AG04449 (cell line): ENCODE measurements at regions not wholly inside any gene's neighbourhood (a gene's known extent, or its start where the extent isn't known, plus 50 kb on each side); places are given as distances from the start of the nearest gene placed in this dataset.

Experiments used
- CTCF ChIA-PET: fragments of 350-600 bp; formaldehyde crosslinking; extraction: SDS; loops from one replicate; lab custom pipeline; 2021; ENCODE audit warnings: antibody characterized with exemption; lab: Yijun Ruan, JAX
- POLR2A ChIA-PET: fragments of 400-600, 350-600 bp; formaldehyde crosslinking; extraction: SDS; loops from one replicate; lab custom pipeline; 2020; ENCODE audit warnings: antibody characterized with exemption, inconsistent platforms; lab: Yijun Ruan, JAX
- DNase-seq: peaks from one replicate; pipeline ENCODE4 v3.0.0-alpha.2; 2010; ENCODE audit warnings: low read depth, low spot score
- H3K4me3 ChIP-seq: 2 replicates; pipeline ENCODE4 v1.5.1; 2011; ENCODE audit warnings: low read depth, mild to moderate bottlenecking, control low read depth, low read length
- TF ChIP-seq, protein P1 (sequence below): IDR thresholded peaks from one replicate; pipeline ENCODE4 v1.5.1; 2011; ENCODE audit warnings: mild to moderate bottlenecking, moderate library complexity, low read length, control low read depth, inconsistent platforms; ENCODE audit not compliant: insufficient read depth; ENCODE audit errors: missing control alignments

- no peak overlapping the region for H3K4me3 ChIP-seq
- TF ChIP-seq, protein P1, sequence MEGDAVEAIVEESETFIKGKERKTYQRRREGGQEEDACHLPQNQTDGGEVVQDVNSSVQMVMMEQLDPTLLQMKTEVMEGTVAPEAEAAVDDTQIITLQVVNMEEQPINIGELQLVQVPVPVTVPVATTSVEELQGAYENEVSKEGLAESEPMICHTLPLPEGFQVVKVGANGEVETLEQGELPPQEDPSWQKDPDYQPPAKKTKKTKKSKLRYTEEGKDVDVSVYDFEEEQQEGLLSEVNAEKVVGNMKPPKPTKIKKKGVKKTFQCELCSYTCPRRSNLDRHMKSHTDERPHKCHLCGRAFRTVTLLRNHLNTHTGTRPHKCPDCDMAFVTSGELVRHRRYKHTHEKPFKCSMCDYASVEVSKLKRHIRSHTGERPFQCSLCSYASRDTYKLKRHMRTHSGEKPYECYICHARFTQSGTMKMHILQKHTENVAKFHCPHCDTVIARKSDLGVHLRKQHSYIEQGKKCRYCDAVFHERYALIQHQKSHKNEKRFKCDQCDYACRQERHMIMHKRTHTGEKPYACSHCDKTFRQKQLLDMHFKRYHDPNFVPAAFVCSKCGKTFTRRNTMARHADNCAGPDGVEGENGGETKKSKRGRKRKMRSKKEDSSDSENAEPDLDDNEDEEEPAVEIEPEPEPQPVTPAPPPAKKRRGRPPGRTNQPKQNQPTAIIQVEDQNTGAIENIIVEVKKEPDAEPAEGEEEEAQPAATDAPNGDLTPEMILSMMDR, result no peak
- no peak for DNase-seq
- POLR2A ChIA-PET, result no interaction called here
- CTCF ChIA-PET, result no interaction called here
These were observed 661.0 kb downstream of the KCTD16 start for GRCh38 chr5:144831650-144832049.

GRCh38 chr5:144822503-144822902, 651.8 kb downstream of the KCTD16 start:
- CTCF ChIA-PET, result no interaction called here
- H3K4me3 ChIP-seq, result no peak overlapping the region

GRCh38 chr5:144820278-144820677, 649.6 kb downstream of the KCTD16 start:
- no peak for DNase-seq
- ChIA-PET POLR2A (no interaction called here), CTCF (no interaction called here)
- no peak overlapping the region for H3K4me3 ChIP-seq
- TF ChIP-seq, protein P1, result no peak

More at GRCh38 chr5:144822503-144822902, 651.8 kb downstream of the KCTD16 start:
- DNase-seq, result no peak
- POLR2A ChIA-PET, result no interaction called here
- TF ChIP-seq, protein P1, result no peak

DNA sequence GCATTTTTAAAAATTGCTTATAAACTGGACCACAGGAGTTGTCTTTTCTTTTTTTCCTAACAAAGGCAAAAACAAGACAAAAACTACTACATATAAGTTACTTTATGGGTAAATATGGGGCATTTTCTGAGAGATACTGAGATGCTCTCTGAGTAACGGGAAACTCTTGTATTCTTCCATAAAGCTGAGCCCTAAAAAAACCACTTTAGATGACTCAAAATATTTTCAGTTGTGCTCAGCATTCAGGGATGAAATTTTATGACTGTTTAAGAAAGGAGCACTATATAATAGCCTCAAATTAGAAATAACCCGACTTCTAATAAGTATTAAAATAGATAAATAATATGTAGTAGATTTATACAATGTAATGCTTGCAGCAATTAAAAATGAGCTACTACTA, 644.5 kb downstream of the KCTD16 start:
- no peak overlapping the region for H3K4me3 ChIP-seq
- CTCF ChIA-PET, result no interaction called here
- no peak for DNase-seq
- POLR2A ChIA-PET, result no interaction called here
- TF ChIP-seq, protein P1, result no peak

GRCh38 chr5:144812763-144813162, 642.1 kb downstream of the KCTD16 start:
- TF ChIP-seq, protein P1, result no peak
- CTCF ChIA-PET, result no interaction called here
- DNase-seq, result peak; percentile 94
- POLR2A ChIA-PET, result no interaction called here
- no peak overlapping the region for H3K4me3 ChIP-seq

DNA sequence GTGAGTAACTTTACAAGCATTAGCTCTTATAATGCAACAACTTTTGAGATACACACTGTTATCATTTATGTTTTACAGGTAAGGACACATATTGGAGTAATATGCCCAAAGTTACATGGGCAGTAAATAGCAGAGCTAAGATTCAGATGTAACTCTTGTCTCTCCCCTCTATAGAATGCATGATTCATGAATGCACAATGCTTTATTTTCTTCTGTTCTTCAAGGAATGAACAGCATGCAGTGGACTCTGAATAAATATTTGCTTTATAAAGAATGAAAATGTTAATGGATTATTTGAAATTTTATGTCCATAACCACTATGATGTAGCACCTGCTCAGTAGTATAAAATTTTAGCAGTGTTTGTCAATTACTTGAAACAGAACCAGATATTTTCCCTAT, 629.5 kb downstream of the KCTD16 start:
- no peak for DNase-seq
- H3K4me3 ChIP-seq, result no peak overlapping the region
- ChIA-PET POLR2A (no interaction called here), CTCF (no interaction called here)
- TF ChIP-seq, protein P1, result no peak
